ENCODE measurements at regions not wholly inside any gene's neighbourhood (a gene's known extent, or its start where the extent isn't known, plus 50 kb on each side); places are given as distances from the start of the nearest gene placed in this dataset.

GRCh38 chr2:2935445-2936149, 442.0 kb downstream of the EIPR1 start:
- TF ChIP-seq CTCF (IDR thresholded peaks at IDR 0.05; ENCODE audit: unreplicated experiment) = no peak
- no peak for DNase-seq (ENCODE audit: low spot score, unreplicated experiment)
- Mint-ChIP-seq H3K4me1 (ENCODE audit: low read depth) (peaks cover 2% of the 10 kb centered on the region), H3K36me3 (ENCODE audit: insufficient read depth) (no peaks in the 10 kb centered on the region), H3K9me3 (ENCODE audit: low read depth) (peaks cover under 1% of the 10 kb centered on the region), H3K27me3 (peaks cover 3% of the 10 kb centered on the region), H3K27ac (no peak overlapping the region), H3K4me3 (ENCODE audit: low read depth) (no peak overlapping the region)

- H3K4me1 Mint-ChIP-seq (ENCODE audit: low read depth) = peaks cover 2% of the 10 kb centered on the region
- H3K36me3 Mint-ChIP-seq (ENCODE audit: insufficient read depth) = peaks cover 1% of the 10 kb centered on the region
- peaks cover 18% of the 10 kb centered on the region for H3K9me3 Mint-ChIP-seq (ENCODE audit: low read depth)
- TF ChIP-seq CTCF (IDR thresholded peaks at IDR 0.05; ENCODE audit: unreplicated experiment) = no peak
- no peak overlapping the region for H3K27ac Mint-ChIP-seq
- H3K27me3 Mint-ChIP-seq = peaks cover 6% of the 10 kb centered on the region
- no peak overlapping the region for H3K4me3 Mint-ChIP-seq (ENCODE audit: low read depth)
- DNase-seq (ENCODE audit: low spot score, unreplicated experiment) = no peak
These were observed 444.2 kb downstream of the EIPR1 start for GRCh38 chr2:2933426-2933825.

- no peak for DNase-seq (ENCODE audit: low spot score, unreplicated experiment)
- no peak overlapping the region for H3K27ac Mint-ChIP-seq
These were observed 444.8 kb downstream of the EIPR1 start for GRCh38 chr2:2932692-2933305.

GRCh38 chr2:2932189-2932588, 445.4 kb downstream of the EIPR1 start:
- H3K4me3 Mint-ChIP-seq (ENCODE audit: low read depth) = no peak overlapping the region
- H3K36me3 Mint-ChIP-seq (ENCODE audit: insufficient read depth) = peaks cover 1% of the 10 kb centered on the region
- no peak for TF ChIP-seq CTCF (IDR thresholded peaks at IDR 0.05; ENCODE audit: unreplicated experiment)
- H3K27me3 Mint-ChIP-seq = peaks cover 6% of the 10 kb centered on the region
- H3K27ac Mint-ChIP-seq = no peak overlapping the region
- H3K9me3 Mint-ChIP-seq (ENCODE audit: low read depth) = peaks cover 18% of the 10 kb centered on the region
- H3K4me1 Mint-ChIP-seq (ENCODE audit: low read depth) = peaks cover 2% of the 10 kb centered on the region
- no peak for DNase-seq (ENCODE audit: low spot score, unreplicated experiment)

More at GRCh38 chr2:2932692-2933305, 444.8 kb downstream of the EIPR1 start:
- Mint-ChIP-seq H3K4me3 (ENCODE audit: low read depth) (no peak overlapping the region), H3K9me3 (ENCODE audit: low read depth) (peaks cover 18% of the 10 kb centered on the region), H3K27me3 (peaks cover 6% of the 10 kb centered on the region), H3K36me3 (ENCODE audit: insufficient read depth) (peaks cover 1% of the 10 kb centered on the region), H3K4me1 (ENCODE audit: low read depth) (peaks cover 2% of the 10 kb centered on the region)
- TF ChIP-seq CTCF (IDR thresholded peaks at IDR 0.05; ENCODE audit: unreplicated experiment) = no peak

- no peak for DNase-seq (ENCODE audit: low spot score, unreplicated experiment)
- no peak for TF ChIP-seq CTCF (IDR thresholded peaks at IDR 0.05; ENCODE audit: unreplicated experiment)
- H3K27ac Mint-ChIP-seq = no peak overlapping the region
- H3K9me3 Mint-ChIP-seq (ENCODE audit: low read depth) = peaks cover 18% of the 10 kb centered on the region
- no peak overlapping the region for H3K4me3 Mint-ChIP-seq (ENCODE audit: low read depth)
- peaks cover 1% of the 10 kb centered on the region for H3K36me3 Mint-ChIP-seq (ENCODE audit: insufficient read depth)
- peaks cover 6% of the 10 kb centered on the region for H3K27me3 Mint-ChIP-seq
- H3K4me1 Mint-ChIP-seq (ENCODE audit: low read depth) = peaks cover 2% of the 10 kb centered on the region
These were observed 446.1 kb downstream of the EIPR1 start for GRCh38 chr2:2931318-2932075.

Measured in progenitor cell of endocrine pancreas (in vitro differentiated cells).